Inflammatory macrophage treated with lipopolysaccharide for 1 hour (primary cell): ENCODE measurements at regions not wholly inside any gene's neighbourhood (a gene's known extent, or its start where the extent isn't known, plus 50 kb on each side); places are given as distances from the start of the nearest gene placed in this dataset.
"Not testable (repeated sequence)": the region's sequence is repeated elsewhere in the genome, so short reads cannot be mapped to it uniquely, and the experiment has no call there.

Experiments
- DNase-seq, 2 donors: peaks; one replicate each; pipeline ENCODE4 v3.0.0-alpha.2; 2020 to 2022

GRCh38 chr18:73615506-73615905 is 532.1 kb downstream of the FBXO15 start:
- DNase-seq = no peak

DNA sequence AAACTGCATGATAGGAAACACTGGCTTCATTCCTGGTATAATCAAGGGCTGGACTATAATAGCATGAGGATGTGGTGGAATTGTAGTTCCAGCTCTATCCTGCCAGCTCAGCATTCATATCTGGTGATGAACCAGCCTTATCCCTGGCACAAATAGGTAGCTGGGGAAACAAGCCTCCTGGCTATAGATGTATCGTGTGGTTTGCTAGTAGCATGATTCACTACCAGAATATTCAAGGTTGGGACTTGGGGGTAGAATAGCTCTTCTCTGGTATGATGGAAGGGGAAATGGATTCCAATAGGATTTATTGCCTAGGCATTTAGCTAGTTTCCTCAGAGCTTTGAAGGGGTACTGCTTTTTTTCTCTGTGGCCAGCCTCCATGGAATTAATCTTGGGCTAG is 532.8 kb downstream of the FBXO15 start:
- DNase-seq = no peak

GRCh38 chr18:73613706-73614340 is 533.8 kb downstream of the FBXO15 start:
- DNase-seq = no peak

- no peak for DNase-seq
Measured at GRCh38 chr18:73597832-73598615, 549.6 kb downstream of the FBXO15 start.

DNA sequence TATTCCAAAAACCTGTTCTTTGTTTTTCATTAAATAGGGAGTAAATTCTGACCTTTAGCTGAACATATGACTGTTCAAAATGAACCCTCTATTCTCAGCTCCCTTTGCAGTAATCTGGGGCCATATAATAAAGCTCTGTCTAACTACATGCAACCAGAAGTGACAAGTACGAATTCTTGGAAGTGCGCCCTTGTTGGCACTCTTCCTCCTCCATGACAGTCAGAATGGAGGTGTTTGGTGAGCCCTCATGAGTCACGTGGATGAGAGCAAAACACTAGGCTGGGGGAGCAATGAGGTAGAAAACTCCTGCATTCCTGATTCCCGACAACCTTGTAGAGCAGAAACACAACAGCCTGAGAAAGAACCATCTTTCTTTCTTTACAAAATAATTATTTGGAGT is 552.9 kb downstream of the FBXO15 start:
- DNase-seq = no peak

DNA sequence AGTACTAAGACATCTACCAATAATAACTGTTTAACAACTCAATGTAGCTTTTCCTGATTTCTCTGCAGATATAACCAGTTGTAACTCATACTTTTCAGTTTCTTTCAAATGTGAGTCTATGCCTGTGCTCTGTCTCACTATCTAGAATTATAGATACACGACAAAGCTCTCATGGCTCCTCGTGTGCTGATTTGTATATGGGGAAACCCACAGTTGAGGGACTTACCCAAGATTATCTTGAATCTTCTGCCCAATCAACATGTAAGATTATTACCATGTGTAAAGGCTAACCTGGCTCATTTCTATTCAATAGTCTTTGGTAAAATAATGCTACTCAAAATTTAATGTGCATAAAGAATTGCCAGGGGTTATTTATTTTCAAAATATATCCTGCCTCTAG is 554.4 kb downstream of the FBXO15 start:
- DNase-seq = no peak

- no peak for DNase-seq
Measured at GRCh38 chr18:73590950-73591349, 556.7 kb downstream of the FBXO15 start.

DNA sequence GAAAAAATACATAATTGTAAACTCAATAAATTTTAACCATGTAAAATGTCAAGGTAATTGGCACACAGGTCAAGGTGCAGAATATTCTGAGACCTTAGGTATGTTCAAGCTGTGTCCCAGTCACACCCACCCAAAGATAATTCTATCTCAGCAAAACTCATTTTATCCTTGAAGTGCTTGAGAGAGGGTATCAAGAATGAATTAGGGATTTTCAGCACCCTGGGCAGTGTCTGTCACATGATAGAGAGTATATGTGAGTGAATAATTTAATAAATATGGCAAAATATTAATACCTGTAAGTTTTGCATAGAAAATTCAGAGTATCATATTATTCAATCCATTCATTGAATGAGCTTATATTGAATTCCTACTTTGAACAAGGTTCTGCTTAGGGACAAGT is 567.9 kb downstream of the FBXO15 start:
- no peak for DNase-seq

DNA sequence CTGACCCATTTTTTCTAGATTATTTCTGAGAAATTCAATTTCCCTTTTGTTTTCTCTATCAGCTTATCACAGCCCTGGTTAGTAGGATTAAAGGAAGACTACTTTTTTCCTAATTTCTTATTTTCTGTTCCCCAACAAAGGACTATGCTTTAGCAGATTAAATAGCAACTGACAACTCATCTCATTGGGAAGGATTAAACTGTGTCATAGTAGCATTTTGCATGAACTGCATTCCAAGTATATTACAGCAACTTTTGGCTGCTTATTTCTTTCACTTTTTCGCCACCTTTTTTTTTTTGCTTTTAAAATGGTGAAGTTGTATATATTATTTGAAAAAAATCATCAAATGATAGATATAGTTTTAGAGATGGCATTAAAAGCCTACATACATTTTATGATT is 570.3 kb downstream of the FBXO15 start:
- no peak for DNase-seq

GRCh38 chr18:73563901-73564472 is 583.6 kb downstream of the FBXO15 start:
- peak in 1 of 2 donors; percentile 1 for DNase-seq

GRCh38 chr18:73563345-73563744 is 584.3 kb downstream of the FBXO15 start:
- DNase-seq = no peak

DNA sequence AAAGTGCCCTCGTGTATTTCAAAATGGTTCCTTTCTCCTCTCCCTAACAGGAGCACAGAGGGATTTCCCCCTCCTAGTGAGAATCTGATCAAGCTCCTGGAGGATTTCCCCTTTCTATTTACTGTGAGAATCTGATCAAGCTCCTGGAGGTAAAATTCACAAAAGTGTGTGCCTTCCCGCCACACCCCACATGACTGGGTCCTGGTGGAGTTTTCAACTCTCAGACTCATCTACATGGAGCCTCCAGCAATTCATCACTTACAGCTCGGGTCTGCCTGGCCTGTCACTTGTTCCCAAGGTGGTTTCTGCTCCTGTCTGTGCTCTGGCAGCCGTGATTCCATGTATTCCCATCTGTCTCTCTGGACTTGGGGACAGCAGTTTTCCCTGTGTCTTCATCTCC is 590.7 kb downstream of the FBXO15 start:
- DNase-seq = no peak

- no peak for DNase-seq
Measured at GRCh38 chr18:73552171-73552570, 595.5 kb downstream of the FBXO15 start.

GRCh38 chr18:73551211-73551610 is 596.4 kb downstream of the FBXO15 start:
- DNase-seq = no peak

- no peak for DNase-seq
Measured at GRCh38 chr18:73549236-73549635, 598.4 kb downstream of the FBXO15 start.

DNA sequence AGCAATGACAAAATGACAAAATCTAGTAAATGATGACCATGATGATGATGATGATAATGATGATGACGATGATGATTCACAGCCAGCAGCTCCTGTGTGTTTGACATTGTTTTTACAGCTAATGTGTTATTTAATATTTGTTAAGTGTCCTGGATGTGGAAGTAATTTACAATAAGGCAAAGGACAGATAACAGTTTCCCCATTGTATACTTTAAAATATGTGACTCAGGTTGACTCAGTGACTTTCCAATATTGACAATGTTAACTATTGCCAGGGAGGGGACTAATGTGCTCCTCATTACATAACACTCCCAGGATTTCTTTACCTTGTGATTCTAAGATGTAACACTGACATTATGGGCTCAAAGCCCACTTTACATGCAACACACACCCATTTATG is 602.2 kb downstream of the FBXO15 start:
- DNase-seq = no peak

DNA sequence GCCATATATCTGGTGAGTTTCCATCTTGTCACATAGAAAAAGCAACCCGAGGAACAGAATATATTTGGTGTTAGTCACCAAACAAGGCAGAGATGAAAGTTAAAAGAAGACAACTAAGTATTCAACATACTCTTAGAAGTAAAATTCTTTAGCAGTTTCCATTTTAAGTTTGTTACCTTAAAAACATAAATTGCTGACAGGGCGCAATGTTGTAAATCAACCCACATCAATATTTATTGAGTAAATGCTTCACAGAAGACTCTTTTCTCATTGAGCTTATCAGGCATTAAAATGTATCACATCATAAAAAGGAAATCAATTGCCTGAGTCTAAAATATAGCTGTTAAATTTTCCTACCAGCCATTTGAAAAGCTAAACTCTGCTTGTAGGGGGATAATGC is 603.0 kb downstream of the FBXO15 start:
- no peak for DNase-seq

GRCh38 chr18:73544032-73544431 is 603.6 kb downstream of the FBXO15 start:
- DNase-seq = no peak

DNA sequence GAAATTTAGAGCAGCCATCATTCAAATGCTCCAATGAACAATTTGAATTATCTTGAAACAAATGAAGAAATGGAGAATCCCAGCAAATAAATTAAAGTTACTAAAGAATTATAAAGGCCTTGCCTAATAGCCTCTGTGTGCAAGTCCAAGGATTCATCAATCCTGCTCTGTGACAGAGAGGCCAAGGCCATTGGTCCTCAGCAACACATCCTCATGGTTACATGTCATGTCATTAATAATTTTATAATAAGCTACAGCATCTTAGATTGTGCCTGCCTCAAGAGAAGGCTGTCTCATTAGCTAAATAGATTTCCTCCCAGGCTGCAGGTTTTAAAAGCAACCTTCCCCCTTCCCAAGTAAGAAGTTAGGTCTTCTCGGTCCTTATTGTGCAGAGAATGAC is 611.6 kb downstream of the FBXO15 start:
- DNase-seq = no peak

- no peak for DNase-seq
Measured at GRCh38 chr18:73535189-73535588, 612.4 kb downstream of the FBXO15 start.

DNA sequence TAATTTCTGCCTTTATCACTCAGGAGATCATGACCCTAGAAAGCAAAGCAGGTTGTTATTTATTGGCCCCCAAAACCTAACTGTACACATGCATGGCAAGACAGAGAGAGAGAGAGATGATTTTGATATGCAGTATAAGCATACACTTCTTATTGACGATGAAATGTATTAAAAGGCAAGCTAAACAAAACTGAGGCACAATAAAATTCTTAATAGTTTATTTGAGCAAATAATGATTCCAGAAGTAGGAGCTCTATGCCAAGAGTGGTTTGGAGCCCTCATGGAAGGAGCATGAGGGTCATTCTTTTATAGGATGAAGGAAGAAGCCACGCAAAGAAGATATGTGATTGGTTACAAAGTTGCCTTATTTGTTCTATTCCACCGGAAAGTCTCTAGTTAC is 616.0 kb downstream of the FBXO15 start:
- no peak for DNase-seq

- DNase-seq = no peak
Measured at GRCh38 chr18:73528066-73528465, 619.6 kb downstream of the FBXO15 start.

DNA sequence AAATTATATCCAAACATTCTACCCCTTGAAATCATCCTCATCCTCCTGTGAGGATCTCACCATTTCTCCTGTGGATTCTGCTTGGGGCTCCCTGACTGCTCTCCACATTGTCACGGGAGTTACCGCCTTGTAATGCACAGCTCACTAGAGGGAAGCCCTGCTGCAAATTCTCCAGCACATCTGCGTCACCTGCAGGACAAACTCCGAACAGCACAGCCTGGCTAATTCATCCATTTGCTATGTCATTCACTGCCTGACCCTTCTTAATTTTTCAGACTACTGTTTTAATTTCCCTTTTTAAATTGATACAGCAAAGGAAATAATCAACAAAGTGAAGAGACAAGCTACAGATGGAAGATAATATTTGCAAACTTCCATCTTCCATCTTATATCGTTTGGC is 627.4 kb downstream of the FBXO15 start:
- no peak for DNase-seq

DNA sequence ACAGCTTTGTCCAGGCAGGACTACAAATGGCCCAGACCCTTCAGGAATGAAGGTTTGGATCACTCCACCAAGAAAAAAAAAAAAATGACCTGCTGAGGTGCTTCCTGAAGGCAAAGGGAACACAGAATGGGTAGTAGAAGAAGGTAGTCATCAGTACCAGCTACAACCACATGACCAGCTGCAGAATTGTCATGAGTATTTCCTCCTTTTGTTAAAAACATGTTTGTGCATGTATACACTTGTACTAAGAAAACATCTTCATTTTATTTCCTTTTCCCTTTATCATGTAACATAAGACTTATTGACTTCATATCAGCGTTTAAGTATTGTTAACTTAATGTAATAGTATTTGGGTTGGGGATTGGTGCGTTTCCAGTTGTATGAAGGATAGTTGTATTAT is 631.6 kb downstream of the FBXO15 start:
- not testable (repeated sequence) for DNase-seq
